Posterior cingulate gyrus (tissue), 11 donors: ENCODE measurements at regions not wholly inside any gene's neighbourhood (a gene's known extent, or its start where the extent isn't known, plus 50 kb on each side); places are given as distances from the start of the nearest gene placed in this dataset.
"Not testable (repeated sequence)": the region's sequence is repeated elsewhere in the genome, so short reads cannot be mapped to it uniquely, and the experiment has no call there.

ENCODE experiments used
- DNase-seq, 10 donors: peaks; one replicate each; pipeline versions ENCODE4 v3.0.0 to v3.0.0-alpha.2; 2020 to 2021; ENCODE audit warnings: mixed read lengths in 3 of 10
- intact Hi-C: fragments of 100-400 bp; cut with DNase I; formaldehyde crosslinking; loops from one replicate; pipeline ENCODE4 v1.15.1; 2023

DNA sequence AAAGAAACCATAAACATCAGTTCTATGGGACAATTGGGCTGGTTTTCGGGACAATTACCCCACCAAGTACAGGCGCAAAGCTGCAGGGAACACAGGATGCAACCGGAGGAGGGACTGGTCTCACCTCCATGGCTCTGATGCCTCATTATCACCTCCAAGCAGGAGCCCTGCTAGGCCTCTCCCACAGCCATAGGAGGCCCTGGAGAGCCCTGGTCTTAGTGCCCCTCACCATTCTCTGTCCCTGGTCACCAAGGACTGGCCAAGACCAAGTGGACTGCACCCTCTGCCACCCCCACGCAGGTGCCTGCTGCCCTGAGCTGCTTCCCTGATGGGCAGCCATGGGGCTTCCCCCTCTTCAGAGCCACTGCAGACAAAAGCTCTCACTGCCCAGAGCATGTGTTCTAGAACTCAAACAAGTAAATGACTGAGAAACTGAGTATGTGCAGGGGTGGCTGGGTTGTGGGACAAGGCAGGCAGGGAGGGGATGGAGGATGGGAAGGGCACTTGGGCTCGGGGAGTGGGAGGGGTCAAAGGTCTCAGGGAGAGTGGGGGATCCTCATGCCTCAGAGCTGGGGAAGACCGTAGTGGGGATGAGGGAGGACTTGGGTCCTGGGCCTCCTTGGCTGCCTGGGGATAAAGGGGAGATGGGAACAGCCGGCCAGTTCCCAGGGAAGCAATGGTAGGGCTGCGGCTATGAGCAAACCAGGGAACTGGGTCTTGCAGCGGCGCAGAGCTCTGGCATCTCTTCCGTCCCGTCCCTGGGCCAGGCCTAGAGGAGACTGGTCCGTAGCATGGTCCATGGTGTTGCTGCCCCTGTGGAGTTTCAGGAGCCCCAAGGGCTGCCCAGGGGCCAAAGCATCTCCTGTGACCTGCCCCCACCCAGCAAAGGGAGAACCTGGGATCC is 435.1 kb downstream of the PREX1 start:
- intact Hi-C loops, result no loop called here
- peak in 2 of 10 donors; percentile 48 to 54 for DNase-seq

DNA sequence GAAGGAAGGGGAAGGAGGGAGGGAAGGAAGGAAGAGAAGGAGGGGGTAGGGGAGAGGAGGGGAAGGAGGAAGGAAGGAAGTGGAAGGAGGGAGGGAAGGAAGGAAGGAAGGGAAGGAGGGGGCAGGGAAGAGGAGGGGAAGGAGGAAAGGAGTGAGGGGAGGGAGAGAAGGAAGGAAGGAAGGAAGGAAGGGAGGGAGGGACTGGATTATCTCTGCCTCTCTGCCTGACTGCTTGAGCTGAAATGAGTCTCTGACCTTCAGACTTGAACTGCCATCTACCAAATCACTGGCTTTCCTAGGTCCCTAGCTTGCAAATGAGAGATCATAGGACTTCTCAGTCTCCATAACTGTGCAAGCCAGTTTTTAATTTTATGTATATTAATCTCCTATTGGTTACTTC is 436.8 kb downstream of the PREX1 start:
- DNase-seq, result no peak
- intact Hi-C loops, result no loop called here

DNA sequence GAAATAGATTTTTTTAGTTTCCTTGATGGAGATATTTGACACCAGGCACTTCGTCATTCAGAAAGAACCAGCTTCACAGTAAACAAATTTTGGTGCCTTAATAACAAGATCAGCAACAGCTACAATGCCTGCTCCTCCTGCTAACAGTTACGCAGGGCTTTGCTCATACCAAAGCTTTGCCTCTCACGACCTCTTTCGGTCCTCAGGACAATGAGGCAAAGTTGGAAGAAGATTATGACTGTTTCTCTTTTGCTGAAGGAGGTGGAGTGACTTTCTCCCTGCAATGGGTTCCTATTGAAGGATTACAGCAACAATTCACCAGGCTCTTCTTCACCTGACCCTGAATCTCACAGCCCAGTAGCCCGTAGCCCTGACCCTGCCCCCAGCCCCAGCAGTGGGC is 440.1 kb downstream of the PREX1 start:
- intact Hi-C loops, result no loop called here
- no peak for DNase-seq

DNA sequence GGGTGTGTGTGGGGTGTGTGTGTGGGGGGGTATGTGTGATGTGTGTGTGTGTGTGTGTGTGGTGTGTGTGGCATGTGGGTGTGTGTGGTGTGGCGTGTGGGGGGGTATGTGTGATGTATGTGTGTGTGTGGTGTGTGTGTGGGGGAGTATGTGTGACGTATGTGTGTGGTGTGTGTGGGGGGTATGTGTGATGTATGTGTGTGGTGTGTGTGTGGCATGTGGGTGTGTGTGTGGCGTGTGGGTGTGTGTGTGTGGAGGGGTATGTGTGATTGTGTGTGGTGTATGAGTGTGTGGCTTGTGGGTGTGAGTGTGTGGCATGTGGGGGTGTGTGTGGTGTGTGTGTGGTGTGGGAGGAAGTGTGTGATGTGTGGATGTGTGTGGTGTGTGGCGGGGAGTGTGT is 442.3 kb downstream of the PREX1 start:
- DNase-seq, result peak in 1 of 10 donors; percentile 20
- intact Hi-C loops, result no loop called here

DNA sequence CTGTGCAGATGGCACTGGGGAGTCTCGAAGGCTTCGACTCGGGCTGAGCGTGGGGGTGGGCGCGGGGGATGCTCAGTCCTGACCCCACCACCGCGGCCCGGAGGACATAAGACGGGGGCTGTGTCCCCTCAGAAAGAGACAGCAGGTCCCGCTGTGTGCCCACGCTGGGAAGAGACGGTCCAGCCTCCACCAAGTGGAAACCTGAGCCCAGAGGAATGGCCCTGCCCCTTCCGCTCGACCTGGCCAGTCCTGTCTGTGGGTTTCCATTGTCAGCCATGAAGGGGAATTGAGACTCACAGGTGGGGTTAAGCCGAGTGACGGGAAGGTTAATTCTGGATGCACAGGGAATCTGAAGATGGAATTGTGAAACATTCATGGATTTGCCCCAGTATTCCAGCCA is 442.7 kb downstream of the PREX1 start:
- intact Hi-C loops, result no loop called here
- no peak for DNase-seq

DNA sequence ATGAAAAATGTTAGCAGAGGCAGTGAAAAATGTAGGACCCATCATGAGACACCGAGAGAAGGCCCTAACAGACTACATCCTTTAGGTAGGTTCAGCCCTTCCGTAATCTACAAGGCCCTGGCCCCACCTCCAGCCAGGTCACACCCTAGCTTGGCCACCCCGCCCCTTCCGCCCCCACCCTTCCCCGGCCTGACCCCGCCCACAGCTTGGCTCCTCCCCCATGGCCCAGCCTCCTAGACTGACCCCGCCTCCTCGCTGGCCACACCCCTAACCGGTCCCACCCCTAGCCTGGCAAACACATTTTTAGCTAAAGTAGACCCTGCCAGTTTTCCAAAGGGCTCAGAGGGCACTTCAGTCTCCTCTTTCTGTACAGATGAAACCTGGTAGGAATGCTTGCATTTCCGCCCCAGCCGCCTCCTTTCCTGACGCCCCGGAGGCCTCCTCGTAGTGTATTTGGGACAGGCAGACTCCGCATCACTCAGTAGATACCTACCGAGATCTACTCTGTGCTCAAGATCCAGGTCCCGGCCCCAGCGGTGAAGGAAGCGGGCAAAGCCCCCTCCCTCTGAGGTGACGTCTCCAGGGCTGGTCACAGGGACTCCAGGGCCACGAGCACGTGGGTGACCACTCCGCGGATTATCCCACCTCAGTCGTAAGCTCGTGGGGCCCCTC is 443.5 kb downstream of the PREX1 start:
- peak in 1 of 10 donors; percentile 68 for DNase-seq
- intact Hi-C loops, result no loop called here

DNA sequence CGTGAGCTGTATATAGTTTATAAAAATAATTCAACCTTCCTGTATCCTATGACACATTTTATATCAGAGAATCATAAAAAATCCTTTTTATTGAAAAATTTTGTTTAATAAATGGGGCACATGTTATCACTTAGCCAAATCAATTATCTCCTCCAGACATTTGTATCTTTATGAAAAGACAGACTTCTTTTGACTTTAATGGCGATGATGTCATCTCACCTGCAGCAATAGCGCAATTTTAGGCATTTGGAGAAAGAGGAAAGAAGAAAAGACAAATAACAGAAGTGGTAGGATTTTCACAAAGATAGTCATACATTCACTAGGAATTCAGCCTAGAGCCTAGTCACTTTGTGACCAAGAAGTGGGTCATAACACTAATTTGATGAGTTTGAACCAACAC is 444.5 kb downstream of the PREX1 start:
- DNase-seq, result peak in 1 of 10 donors; percentile 1
- intact Hi-C loops, result no loop called here

DNA sequence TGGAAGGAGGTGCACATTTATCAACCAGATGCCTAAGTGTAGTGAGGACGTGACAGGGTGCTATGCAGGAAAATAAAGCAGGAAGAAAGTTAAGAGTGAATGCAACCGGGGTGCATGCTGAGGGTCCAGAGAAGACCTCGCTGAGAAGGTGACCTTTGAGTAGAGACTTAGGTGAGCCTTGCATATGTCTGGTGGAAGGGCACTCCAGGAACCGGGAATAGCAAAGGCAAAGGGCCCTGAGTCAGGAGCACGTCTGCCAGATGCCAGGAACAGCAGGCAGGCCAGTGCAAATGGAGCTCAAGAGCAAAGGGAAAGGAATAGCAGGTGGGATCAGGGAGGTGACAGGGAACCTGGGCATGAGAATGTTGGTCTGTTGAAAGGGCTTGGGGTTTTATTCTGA is 445.5 kb downstream of the PREX1 start:
- DNase-seq, result no peak
- intact Hi-C loops, result no loop called here

DNA sequence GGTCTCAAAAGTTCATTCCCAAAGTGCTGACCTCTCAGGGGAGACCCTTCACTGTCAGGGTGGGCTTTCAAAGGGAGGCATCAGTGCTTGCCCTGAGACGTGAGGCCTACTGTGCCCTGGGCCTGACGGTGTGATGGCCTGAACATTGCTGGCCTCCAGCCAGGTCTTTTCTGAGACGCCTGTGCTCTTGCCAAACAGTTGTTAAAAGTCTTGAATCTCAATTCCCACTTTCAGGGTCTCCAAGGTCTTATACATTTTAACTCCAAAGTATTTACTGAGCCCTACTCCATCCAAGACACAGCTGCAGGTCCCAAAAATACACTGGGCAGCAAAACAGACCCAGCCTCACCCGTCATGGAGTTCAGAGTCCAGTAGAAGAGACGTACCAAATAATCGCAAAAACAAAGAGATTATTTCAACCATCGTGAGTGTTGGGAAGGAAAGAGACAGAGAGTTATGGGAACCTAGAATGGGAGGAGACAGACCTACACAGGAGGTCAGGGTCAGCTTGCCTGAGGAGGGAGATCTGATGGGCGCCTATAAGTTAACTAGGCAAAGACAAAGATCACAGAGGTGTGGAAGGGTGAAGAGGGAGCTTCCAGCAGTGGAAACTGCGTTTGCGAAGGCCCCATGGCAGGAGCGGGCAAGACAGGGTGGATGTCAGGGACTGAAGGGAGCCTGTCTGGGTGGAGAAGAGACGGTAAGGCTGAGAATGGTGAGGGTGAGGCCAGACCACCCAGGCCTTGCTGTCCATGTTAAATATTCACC is 446.3 kb downstream of the PREX1 start:
- DNase-seq, result peak in 2 of 10 donors; percentile 29 to 70
- intact Hi-C loops, result no loop called here

DNA sequence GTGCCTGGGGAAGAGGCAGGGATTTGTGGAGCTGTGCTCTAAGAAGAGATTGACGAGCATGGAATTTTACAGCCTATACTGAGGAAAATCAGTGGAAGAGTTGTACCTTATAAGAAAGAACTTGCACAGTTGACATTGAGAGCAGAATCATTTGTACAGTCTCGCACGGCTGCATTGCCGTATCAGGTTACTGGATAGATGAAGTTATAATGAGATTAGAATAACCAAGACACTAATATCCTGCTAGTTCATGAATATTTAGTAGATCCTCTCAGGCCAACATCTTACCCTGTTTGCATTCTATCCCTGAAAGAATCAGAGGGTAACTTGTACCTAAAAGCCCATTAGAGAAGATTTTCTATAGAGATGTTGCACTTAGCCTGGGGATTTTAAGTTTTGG is 447.1 kb downstream of the PREX1 start:
- DNase-seq, result peak in 1 of 10 donors; percentile 38
- intact Hi-C loops, result no loop called here

DNA sequence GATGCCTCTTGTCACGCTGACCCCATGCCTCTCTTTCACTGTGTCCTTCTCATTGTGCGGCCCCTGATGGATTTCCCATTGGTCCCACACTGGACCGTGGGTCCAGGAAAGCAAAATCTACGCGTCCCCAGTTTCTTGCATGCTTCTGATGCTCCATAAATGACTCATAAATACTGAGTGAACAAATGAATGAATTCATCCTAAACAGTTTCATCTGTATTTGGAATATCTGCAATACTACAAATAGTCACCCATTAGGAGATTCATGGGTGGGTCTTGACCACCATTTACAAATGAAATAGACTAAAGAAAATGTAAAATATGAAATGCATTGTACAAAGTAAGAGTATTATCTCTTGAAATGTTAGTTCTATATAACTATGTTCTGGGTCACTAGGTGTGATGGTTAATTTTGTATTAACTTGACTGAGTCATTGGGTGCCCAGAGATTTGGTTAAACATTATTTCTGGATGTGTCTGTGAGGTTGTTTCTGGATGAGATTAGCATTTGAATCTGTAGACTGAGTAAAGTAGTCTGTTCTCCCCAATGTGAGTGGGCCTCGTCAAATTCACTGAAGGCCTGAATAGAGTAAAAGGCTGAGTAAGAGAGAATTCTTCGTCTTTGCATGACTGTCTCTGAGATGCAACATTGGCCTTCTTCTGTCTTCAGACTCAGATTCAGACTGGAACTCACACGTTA is 448.7 kb downstream of the PREX1 start:
- intact Hi-C loops, result no loop called here
- peak in 1 of 10 donors; percentile 43 for DNase-seq

DNA sequence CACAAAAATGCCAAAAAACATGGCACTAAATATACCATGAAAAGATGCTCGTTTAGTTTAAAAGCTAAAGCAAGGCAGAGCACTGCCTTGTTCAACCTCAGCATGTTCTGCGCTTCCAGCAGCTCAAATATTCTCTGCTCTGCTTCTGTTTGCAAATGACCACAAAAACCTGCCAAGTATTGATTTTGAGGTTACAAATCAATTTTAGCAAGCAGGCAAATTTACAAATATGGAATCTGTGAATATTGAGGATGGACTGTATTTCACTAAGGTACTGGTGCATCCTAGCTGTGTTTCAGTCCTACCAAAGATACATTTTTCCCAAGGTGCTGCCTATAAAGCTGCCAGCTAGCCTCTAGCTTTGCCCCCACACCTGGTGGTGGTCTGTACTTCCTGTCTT is 449.9 kb downstream of the PREX1 start:
- intact Hi-C loops, result no loop called here

DNA sequence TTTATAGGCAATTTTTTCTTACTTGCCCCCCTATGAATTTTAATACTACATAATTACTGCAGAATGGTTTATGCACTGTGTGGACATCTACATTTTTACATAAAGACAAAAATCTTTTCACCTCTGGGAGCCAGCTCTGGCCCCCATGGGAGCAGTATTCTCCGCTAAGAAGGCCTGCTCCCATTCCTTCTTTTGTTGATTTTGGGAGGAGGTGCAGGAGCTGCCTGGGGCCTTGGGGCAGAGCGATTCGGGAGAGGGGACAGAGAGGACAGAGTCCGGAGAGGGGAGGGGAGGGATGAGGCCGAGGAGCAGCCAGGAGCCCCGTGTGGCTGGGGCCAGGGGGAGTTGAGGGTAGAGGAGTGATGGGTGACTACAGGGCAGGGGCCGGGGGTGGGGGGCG is 452.0 kb downstream of the PREX1 start:
- peak in 2 of 10 donors; percentile 44 to 57 for DNase-seq
- intact Hi-C loops, result no loop called here

More for the DNA sequence above, 449.9 kb downstream of the PREX1 start:
- no peak for DNase-seq

DNA sequence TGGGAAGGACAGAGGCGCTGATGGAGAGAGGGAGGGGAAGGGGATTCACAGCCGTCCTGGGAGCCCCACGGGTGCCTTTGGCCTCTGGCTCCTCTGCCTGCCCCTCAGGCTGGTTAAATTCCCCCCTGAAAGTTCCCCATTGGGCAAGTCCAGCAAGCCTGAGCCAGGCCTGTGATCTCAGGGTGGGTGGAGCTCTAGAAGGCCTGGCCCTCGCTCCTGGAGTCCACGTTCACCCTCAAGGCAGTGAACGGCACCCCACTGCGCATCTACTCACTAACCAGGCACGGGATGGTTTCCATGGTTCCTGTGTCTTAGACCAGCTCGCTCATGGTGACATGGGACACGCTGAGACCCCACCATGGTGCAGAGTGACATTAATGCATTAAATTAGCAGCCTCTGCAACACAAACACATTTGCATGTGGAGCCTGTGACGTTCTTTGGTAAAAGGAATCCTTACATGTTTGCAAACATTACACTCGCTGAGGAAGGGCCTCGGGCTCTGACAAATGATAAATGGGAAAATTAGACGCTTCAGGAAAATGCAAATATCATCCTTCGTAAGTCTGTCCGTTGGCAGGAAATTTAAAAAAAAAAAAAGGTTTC is 452.7 kb downstream of the PREX1 start:
- intact Hi-C loops, result no loop called here
- peak in 1 of 10 donors; percentile 40 for DNase-seq

DNA sequence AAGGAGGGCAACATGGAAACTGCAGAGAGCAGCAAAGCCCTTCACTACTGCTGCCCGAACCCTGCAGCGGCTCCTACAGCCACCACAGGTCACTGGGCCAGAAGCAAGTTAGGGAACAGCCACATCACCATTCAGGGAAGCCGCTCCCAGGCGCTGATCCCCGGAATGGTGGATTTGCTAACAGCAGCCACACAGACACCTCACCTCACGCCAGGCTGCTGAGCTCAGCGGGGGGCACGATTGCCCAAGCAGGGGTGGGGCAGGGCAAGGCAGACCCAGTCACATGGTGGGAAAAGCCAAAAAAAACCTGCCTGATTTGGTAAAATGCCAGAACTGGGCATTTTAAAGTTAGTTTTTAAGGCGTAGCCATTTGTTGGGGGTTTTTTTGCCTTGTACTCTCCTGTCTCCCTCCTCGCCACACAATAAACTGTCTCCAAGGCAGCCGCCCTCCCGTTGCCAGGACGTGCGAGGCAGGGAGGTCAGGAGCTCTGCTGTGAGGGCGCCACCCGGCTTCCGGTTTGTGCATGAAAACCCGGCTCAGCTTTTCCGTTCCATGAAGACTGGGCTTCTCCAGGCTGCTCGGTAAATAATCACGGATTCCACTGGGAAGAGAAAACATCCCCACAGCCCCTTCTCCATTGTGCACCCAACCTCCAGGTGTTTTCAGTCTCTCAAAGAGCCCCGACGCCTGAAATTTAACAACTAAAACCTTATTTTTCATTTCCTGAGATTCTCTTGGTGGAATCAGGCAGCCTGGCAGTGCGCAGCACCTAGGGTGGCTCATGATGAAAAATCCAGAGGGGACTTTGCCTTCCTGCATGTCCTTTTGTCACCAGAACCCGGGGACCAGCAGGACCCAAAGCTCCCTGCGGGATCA is 453.5 kb downstream of the PREX1 start:
- DNase-seq, result peak in 2 of 10 donors; percentile 73 to 80
- intact Hi-C loops, result not testable (repeated sequence)

DNA sequence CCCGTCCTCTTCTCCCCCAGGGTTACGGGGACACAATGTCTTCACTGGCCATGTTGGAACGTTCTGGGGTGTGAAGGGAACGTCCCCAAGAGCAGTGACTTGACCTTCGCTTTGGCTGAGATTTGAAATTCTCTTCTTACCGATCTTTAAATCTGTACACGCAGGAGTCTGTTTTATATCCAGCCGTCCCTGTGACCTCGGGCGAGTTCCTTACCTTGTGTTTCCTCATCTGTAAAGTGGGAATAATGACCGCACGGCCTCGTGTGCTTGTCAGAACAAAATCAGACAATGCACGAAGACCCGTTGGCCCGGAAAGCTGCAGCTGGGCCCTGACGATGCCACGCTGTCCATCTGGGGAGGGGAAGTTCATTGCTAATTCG is 454.3 kb downstream of the PREX1 start:
- DNase-seq, result peak in 1 of 10 donors; percentile 9
- intact Hi-C loops, result no loop called here

DNA sequence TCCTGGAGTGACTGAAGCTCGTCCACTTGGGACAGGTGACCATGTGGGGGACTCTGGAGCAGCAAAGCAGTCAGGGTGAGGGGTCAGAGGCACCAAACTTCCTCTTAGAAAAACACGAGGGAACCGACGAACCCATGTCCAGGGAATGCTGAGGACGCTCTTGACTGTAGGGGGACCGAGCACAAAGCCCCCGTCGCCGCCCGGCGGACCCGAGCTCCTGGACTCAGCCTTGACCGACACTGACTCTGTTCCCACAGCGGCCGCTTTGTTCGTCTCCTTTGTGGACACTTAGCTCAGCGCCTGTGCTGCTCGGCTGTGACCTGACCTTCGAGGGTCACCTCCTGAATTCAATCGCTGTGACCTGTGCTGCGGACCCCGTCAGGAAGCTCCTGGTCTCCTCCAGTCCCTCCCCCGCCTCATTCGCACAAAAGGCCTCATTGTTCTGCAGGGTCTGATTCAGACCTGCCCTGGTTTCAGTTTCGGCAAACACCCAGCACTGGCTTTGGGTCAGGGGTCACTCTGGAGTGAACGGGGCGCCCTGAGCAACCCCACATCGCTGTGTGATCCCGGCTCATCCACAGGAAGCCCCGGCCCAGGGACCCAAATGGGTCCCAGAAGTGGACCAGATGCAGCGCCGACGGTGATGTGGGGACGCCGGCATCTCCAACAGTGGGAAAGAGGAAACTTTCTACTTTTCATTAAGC is 454.8 kb downstream of the PREX1 start:
- intact Hi-C loops, DNase-seq: not testable (repeated sequence)

DNA sequence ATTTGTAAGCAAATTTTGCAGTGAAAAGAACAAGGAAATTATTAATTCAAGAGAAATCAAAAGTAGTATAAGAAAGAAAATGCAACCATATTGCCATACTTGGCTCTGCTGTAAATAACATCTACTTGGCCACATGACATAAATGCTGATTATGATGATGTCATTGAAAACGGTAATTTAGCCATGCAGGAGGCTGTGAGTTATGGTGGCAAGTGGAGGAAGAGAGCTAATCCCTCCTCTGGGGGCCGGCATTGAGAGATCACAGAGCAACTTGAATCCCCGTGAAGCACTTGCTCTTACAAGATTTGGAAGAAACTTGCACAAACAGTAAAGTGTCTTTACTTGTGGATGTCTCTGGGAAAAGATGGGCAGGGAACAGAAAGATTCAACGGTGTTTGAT is 456.6 kb downstream of the PREX1 start:
- no peak for DNase-seq
- intact Hi-C loops, result no loop called here
